Type B pancreatic cell (in vitro differentiated cells): ENCODE measurements at regions not wholly inside any gene's neighbourhood (a gene's known extent, or its start where the extent isn't known, plus 50 kb on each side); places are given as distances from the start of the nearest gene placed in this dataset.

Source experiments
- DNase-seq: peaks from one replicate; pipeline ENCODE4 v3.0.0; 2021; ENCODE audit warnings: mixed read lengths; ENCODE audit not compliant: unreplicated experiment; ENCODE audit errors: extremely low spot score
- H3K27ac Mint-ChIP-seq: 2 replicates; pipeline ENCODE4 v1.8.0; 2021; ENCODE audit warnings: mild to moderate bottlenecking, mixed read lengths
- H3K27me3 Mint-ChIP-seq: 2 replicates; pipeline ENCODE4 v1.8.0; 2021; ENCODE audit warnings: mixed read lengths
- H3K36me3 Mint-ChIP-seq: 2 replicates; pipeline ENCODE4 v1.8.0; 2021; ENCODE audit warnings: mixed read lengths
- H3K4me1 Mint-ChIP-seq: one replicate; pipeline ENCODE4 v1.8.0; 2021; ENCODE audit warnings: mixed read lengths; ENCODE audit not compliant: unreplicated experiment
- H3K4me3 Mint-ChIP-seq: 2 replicates; pipeline ENCODE4 v1.8.0; 2021; ENCODE audit warnings: mild to moderate bottlenecking, mixed read lengths
- H3K9me3 Mint-ChIP-seq: 2 replicates; pipeline ENCODE4 v1.8.0; 2021; ENCODE audit warnings: mixed read lengths
- CTCF ChIP-seq: fragments of 200-600 bp; sonication (generic); conservative IDR thresholded peaks from 2 replicates; pipeline ENCODE4 v1.5.0; 2021; ENCODE audit warnings: antibody characterized with exemption, mild to moderate bottlenecking

- no peak overlapping the region for H3K27ac Mint-ChIP-seq
- no peaks in the 10 kb centered on the region for H3K4me1 Mint-ChIP-seq
- no peak overlapping the region for H3K4me3 Mint-ChIP-seq
- DNase-seq = no peak
- no peak for TF ChIP-seq CTCF
- H3K9me3 Mint-ChIP-seq = no peaks in the 10 kb centered on the region
- no peaks in the 10 kb centered on the region for H3K27me3 Mint-ChIP-seq
- H3K36me3 Mint-ChIP-seq = no peaks in the 10 kb centered on the region
Observed at GRCh38 chr6:93124006-93124632, 295.2 kb downstream of the EPHA7 start.

- DNase-seq = no peak
- Mint-ChIP-seq H3K4me3 (no peak overlapping the region), H3K27ac (no peak overlapping the region), H3K4me1 (no peaks in the 10 kb centered on the region), H3K36me3 (no peaks in the 10 kb centered on the region), H3K9me3 (no peaks in the 10 kb centered on the region), H3K27me3 (no peaks in the 10 kb centered on the region)
- no peak for TF ChIP-seq CTCF
Observed at GRCh38 chr6:93123585-93123984, 295.8 kb downstream of the EPHA7 start.

DNA sequence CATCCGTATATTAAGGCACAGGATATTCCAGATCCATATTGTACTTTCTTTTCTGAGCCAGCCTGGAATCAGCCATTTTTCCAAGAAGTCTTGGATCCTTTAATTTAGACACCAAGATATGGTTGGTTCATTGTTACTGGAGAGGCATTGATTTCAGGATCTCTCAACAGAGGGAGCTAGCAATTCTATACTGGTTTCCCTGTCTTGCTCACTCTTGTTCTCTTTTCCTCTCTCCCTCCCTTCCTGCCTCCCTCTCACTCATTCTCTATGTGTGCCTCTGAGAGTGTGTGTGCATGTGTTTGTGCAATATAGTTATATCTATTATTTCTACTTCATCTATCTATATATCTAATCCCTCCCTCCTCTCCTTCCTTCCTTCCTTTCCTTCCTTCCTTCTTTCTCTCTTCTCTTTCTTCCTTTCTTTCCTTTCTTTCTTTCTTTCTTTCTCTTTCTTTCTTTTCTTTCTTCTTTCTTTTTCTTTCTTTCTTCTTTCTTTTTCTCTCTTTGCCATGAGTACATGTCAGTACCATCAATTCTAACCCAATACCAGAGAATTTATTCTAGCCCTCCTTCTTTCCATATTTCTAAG lies 299.1 kb downstream of the EPHA7 start:
- Mint-ChIP-seq H3K36me3 (no peaks in the 10 kb centered on the region), H3K9me3 (no peaks in the 10 kb centered on the region), H3K27me3 (no peaks in the 10 kb centered on the region), H3K27ac (no peak overlapping the region), H3K4me3 (no peak overlapping the region), H3K4me1 (no peaks in the 10 kb centered on the region)
- no peak for DNase-seq
- TF ChIP-seq CTCF = no peak

DNA sequence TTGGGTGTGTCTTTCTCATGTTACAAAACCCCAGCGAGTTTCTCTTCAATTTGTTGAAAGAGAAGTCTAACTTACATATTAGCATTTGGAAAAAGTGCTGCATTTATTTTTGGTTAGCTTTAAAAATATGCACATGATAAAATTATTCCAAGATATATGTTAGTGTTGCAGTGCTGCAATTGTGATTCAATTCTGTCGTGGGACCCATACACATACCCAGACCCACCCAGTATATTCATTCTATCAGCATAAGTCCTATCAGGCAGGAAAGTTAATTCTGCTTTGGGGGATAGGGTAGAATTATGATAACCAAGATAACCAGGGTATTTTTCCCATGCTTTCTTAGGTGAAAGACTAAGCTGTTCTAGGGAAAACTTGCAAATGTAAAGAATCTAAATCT lies 313.5 kb downstream of the EPHA7 start:
- Mint-ChIP-seq H3K4me3 (no peak overlapping the region), H3K27ac (no peak overlapping the region), H3K9me3 (peaks cover 9% of the 10 kb centered on the region), H3K36me3 (no peaks in the 10 kb centered on the region), H3K4me1 (no peaks in the 10 kb centered on the region), H3K27me3 (no peaks in the 10 kb centered on the region)
- no peak for DNase-seq
- no peak for TF ChIP-seq CTCF

- H3K4me3 Mint-ChIP-seq = no peak overlapping the region
- no peak overlapping the region for H3K27ac Mint-ChIP-seq
- no peak for DNase-seq
- H3K9me3 Mint-ChIP-seq = peaks cover 9% of the 10 kb centered on the region
- TF ChIP-seq CTCF = no peak
- no peaks in the 10 kb centered on the region for H3K36me3 Mint-ChIP-seq
- no peaks in the 10 kb centered on the region for H3K27me3 Mint-ChIP-seq
- no peaks in the 10 kb centered on the region for H3K4me1 Mint-ChIP-seq
Observed at GRCh38 chr6:93105017-93105416, 314.3 kb downstream of the EPHA7 start.
